ENCODE measurements at regions not wholly inside any gene's neighbourhood (a gene's known extent, or its start where the extent isn't known, plus 50 kb on each side); places are given as distances from the start of the nearest gene placed in this dataset.

GRCh38 chr2:177042311-177042710 lies 170.3 kb upstream of the HNRNPA3 start:
- no peaks in the 10 kb centered on the region for H3K36me3 Mint-ChIP-seq (ENCODE audit: insufficient read depth, unreplicated experiment)
- Histone ChIP-seq H3K36me3 (ENCODE audit: control insufficient read depth, insufficient read depth, low read length) (no peaks in the 10 kb centered on the region), H3K9me3 (no peaks in the 10 kb centered on the region), H3K4me1 (no peaks in the 10 kb centered on the region), H3K27me3 (replicated peaks; ENCODE audit: control insufficient read depth, insufficient read depth, low read length) (peaks cover 1% of the 10 kb centered on the region), H3K4me3 (ENCODE audit: low read depth, low read length) (no peak overlapping the region)
- H3K9me3 Mint-ChIP-seq (ENCODE audit: unreplicated experiment), result no peaks in the 10 kb centered on the region
- no peaks in the 10 kb centered on the region for H3K4me1 Mint-ChIP-seq (ENCODE audit: low read depth, unreplicated experiment)
- H3K4me3 Mint-ChIP-seq (ENCODE audit: unreplicated experiment), result no peak overlapping the region
- POLR2A ChIA-PET, result no interaction called here
- H3K27me3 Mint-ChIP-seq (ENCODE audit: insufficient read depth, unreplicated experiment), result peaks cover 17% of the 10 kb centered on the region
- no peak for TF ChIP-seq CTCF (IDR thresholded peaks at IDR 0.05; ENCODE audit: insufficient read depth in 1 of 2, low read depth in 1 of 2, low read length in 1 of 2, severe bottlenecking in 1 of 2, unreplicated experiment in 1 of 2)
- H3K27ac Mint-ChIP-seq (ENCODE audit: unreplicated experiment), result no peak overlapping the region
- intact Hi-C loops (cut with micrococcal nuclease; ENCODE audit: unreplicated experiment), result no loop called here
- no peak for DNase-seq
- CTCF ChIA-PET, result no interaction called here
- no TSS peak for BruUV-seq (replicated peaks)

GRCh38 chr2:177044671-177045070 lies 167.9 kb upstream of the HNRNPA3 start:
- H3K27me3 Mint-ChIP-seq (ENCODE audit: insufficient read depth, unreplicated experiment), result peaks cover 10% of the 10 kb centered on the region
- Histone ChIP-seq H3K27me3 (replicated peaks; ENCODE audit: control insufficient read depth, insufficient read depth, low read length) (peaks cover 1% of the 10 kb centered on the region), H3K4me3 (ENCODE audit: low read depth, low read length) (no peak overlapping the region), H3K9me3 (peaks cover 5% of the 10 kb centered on the region; the same call in 1 of the 2 replicates), H3K36me3 (ENCODE audit: control insufficient read depth, insufficient read depth, low read length) (no peaks in the 10 kb centered on the region), H3K4me1 (no peaks in the 10 kb centered on the region)
- ChIA-PET POLR2A (no interaction called here), CTCF (interaction anchor here (0.6 kb wide), 1 partner anchor 1450 kb away, joined by 3 read pairs; no protein-coding TSS in a partner anchor)
- no peak for TF ChIP-seq CTCF (IDR thresholded peaks at IDR 0.05; ENCODE audit: insufficient read depth in 1 of 2, low read depth in 1 of 2, low read length in 1 of 2, severe bottlenecking in 1 of 2, unreplicated experiment in 1 of 2)
- no peak overlapping the region for H3K27ac Mint-ChIP-seq (ENCODE audit: unreplicated experiment)
- no peak for DNase-seq
- H3K9me3 Mint-ChIP-seq (ENCODE audit: unreplicated experiment), result no peaks in the 10 kb centered on the region
- no peaks in the 10 kb centered on the region for H3K36me3 Mint-ChIP-seq (ENCODE audit: insufficient read depth, unreplicated experiment)
- no peak overlapping the region for H3K4me3 Mint-ChIP-seq (ENCODE audit: unreplicated experiment)
- no TSS peak for BruUV-seq (replicated peaks)
- intact Hi-C loops (cut with micrococcal nuclease; ENCODE audit: unreplicated experiment), result no loop called here
- H3K4me1 Mint-ChIP-seq (ENCODE audit: low read depth, unreplicated experiment), result no peaks in the 10 kb centered on the region

- Histone ChIP-seq H3K36me3 (ENCODE audit: control insufficient read depth, insufficient read depth, low read length) (no peaks in the 10 kb centered on the region), H3K27me3 (replicated peaks; ENCODE audit: control insufficient read depth, insufficient read depth, low read length) (no peaks in the 10 kb centered on the region; the same call in 1 of the 2 replicates), H3K4me1 (no peaks in the 10 kb centered on the region), H3K4me3 (ENCODE audit: low read depth, low read length) (no peak overlapping the region), H3K9me3 (peaks cover 5% of the 10 kb centered on the region; the same call in 1 of the 2 replicates)
- BruUV-seq (replicated peaks), result no TSS peak
- ChIA-PET CTCF (no interaction called here), POLR2A (no interaction called here)
- Mint-ChIP-seq H3K9me3 (ENCODE audit: unreplicated experiment) (no peaks in the 10 kb centered on the region), H3K27me3 (ENCODE audit: insufficient read depth, unreplicated experiment) (peaks cover 20% of the 10 kb centered on the region), H3K27ac (ENCODE audit: unreplicated experiment) (no peak overlapping the region), H3K4me3 (ENCODE audit: unreplicated experiment) (no peak overlapping the region), H3K36me3 (ENCODE audit: insufficient read depth, unreplicated experiment) (no peaks in the 10 kb centered on the region), H3K4me1 (ENCODE audit: low read depth, unreplicated experiment) (no peaks in the 10 kb centered on the region)
- DNase-seq, result no peak
- intact Hi-C loops (cut with micrococcal nuclease; ENCODE audit: unreplicated experiment), result no loop called here
- TF ChIP-seq CTCF (IDR thresholded peaks at IDR 0.05; ENCODE audit: insufficient read depth in 1 of 2, low read depth in 1 of 2, low read length in 1 of 2, severe bottlenecking in 1 of 2, unreplicated experiment in 1 of 2), result no peak
These were observed 163.6 kb upstream of the HNRNPA3 start for GRCh38 chr2:177048981-177049380.

Measured in Caco-2 (cell line).